ENCODE measurements at regions not wholly inside any gene's neighbourhood (a gene's known extent, or its start where the extent isn't known, plus 50 kb on each side); places are given as distances from the start of the nearest gene placed in this dataset.

GRCh38 chr17:79406316-79406715 is 204.5 kb downstream of the RBFOX3 start:
- Histone ChIP-seq H3K9ac (ENCODE audit: low read depth, low read length) (no peak overlapping the region), H3K4me1 (ENCODE audit: control insufficient read depth, insufficient read depth, low read length) (no peaks in the 10 kb centered on the region), H3K36me3 (ENCODE audit: insufficient read depth, low read length) (no peaks in the 10 kb centered on the region), H3K4me3 (ENCODE audit: low read length) (no peak overlapping the region), H3K27me3 (ENCODE audit: control insufficient read depth, insufficient read depth, low read length) (peaks cover 61% of the 10 kb centered on the region), H3K4me2 (ENCODE audit: low read length) (no peak overlapping the region), H3K9me3 (replicated peaks; ENCODE audit: low read length) (no peaks in the 10 kb centered on the region)

- H3K9me3 ChIP-seq (replicated peaks; ENCODE audit: low read length) = no peaks in the 10 kb centered on the region
- H3K27me3 ChIP-seq (ENCODE audit: control insufficient read depth, insufficient read depth, low read length) = peaks cover 63% of the 10 kb centered on the region
- H3K4me1 ChIP-seq (ENCODE audit: control insufficient read depth, insufficient read depth, low read length) = peaks cover 2% of the 10 kb centered on the region
- H3K9ac ChIP-seq (ENCODE audit: low read depth, low read length) = no peak overlapping the region
- H3K4me2 ChIP-seq (ENCODE audit: low read length) = no peak overlapping the region
- H3K4me3 ChIP-seq (ENCODE audit: low read length) = no peak overlapping the region
- no peaks in the 10 kb centered on the region for H3K36me3 ChIP-seq (ENCODE audit: insufficient read depth, low read length)
These were observed 205.0 kb downstream of the RBFOX3 start for GRCh38 chr17:79405823-79406222.

GRCh38 chr17:79404136-79404911 is 206.5 kb downstream of the RBFOX3 start:
- no peak overlapping the region for H3K9ac ChIP-seq (ENCODE audit: low read depth, low read length)
- peaks cover 67% of the 10 kb centered on the region for H3K27me3 ChIP-seq (ENCODE audit: control insufficient read depth, insufficient read depth, low read length)
- H3K36me3 ChIP-seq (ENCODE audit: insufficient read depth, low read length) = no peaks in the 10 kb centered on the region
- no peak overlapping the region for H3K4me3 ChIP-seq (ENCODE audit: low read length)
- H3K9me3 ChIP-seq (replicated peaks; ENCODE audit: low read length) = no peaks in the 10 kb centered on the region
- peaks cover 3% of the 10 kb centered on the region for H3K4me1 ChIP-seq (ENCODE audit: control insufficient read depth, insufficient read depth, low read length)
- no peak overlapping the region for H3K4me2 ChIP-seq (ENCODE audit: low read length)

GRCh38 chr17:79401704-79402674 is 208.9 kb downstream of the RBFOX3 start:
- no peak overlapping the region for H3K4me3 ChIP-seq (ENCODE audit: low read length)
- H3K9me3 ChIP-seq (replicated peaks; ENCODE audit: low read length) = no peaks in the 10 kb centered on the region
- no peak overlapping the region for H3K4me2 ChIP-seq (ENCODE audit: low read length)
- no peak overlapping the region for H3K9ac ChIP-seq (ENCODE audit: low read depth, low read length)
- H3K36me3 ChIP-seq (ENCODE audit: insufficient read depth, low read length) = no peaks in the 10 kb centered on the region
- H3K27me3 ChIP-seq (ENCODE audit: control insufficient read depth, insufficient read depth, low read length) = peaks cover 64% of the 10 kb centered on the region
- peaks cover 3% of the 10 kb centered on the region for H3K4me1 ChIP-seq (ENCODE audit: control insufficient read depth, insufficient read depth, low read length)

GRCh38 chr17:79400989-79401703 is 209.7 kb downstream of the RBFOX3 start:
- Histone ChIP-seq H3K9ac (ENCODE audit: low read depth, low read length) (no peak overlapping the region), H3K36me3 (ENCODE audit: insufficient read depth, low read length) (no peaks in the 10 kb centered on the region), H3K4me3 (ENCODE audit: low read length) (peak overlapping the region; percentile 40), H3K9me3 (replicated peaks; ENCODE audit: low read length) (no peaks in the 10 kb centered on the region), H3K4me2 (ENCODE audit: low read length) (peak overlapping the region; percentile 77), H3K27me3 (ENCODE audit: control insufficient read depth, insufficient read depth, low read length) (peaks cover 59% of the 10 kb centered on the region), H3K4me1 (ENCODE audit: control insufficient read depth, insufficient read depth, low read length) (peaks cover 3% of the 10 kb centered on the region)

- Histone ChIP-seq H3K36me3 (ENCODE audit: insufficient read depth, low read length) (no peaks in the 10 kb centered on the region), H3K4me3 (ENCODE audit: low read length) (no peak overlapping the region), H3K4me2 (ENCODE audit: low read length) (no peak overlapping the region), H3K9ac (ENCODE audit: low read depth, low read length) (no peak overlapping the region), H3K4me1 (ENCODE audit: control insufficient read depth, insufficient read depth, low read length) (peaks cover 3% of the 10 kb centered on the region), H3K27me3 (ENCODE audit: control insufficient read depth, insufficient read depth, low read length) (peaks cover 63% of the 10 kb centered on the region), H3K9me3 (replicated peaks; ENCODE audit: low read length) (no peaks in the 10 kb centered on the region)
These were observed 211.2 kb downstream of the RBFOX3 start for GRCh38 chr17:79399610-79400144.

GRCh38 chr17:79398441-79398840 is 212.4 kb downstream of the RBFOX3 start:
- H3K9me3 ChIP-seq (replicated peaks; ENCODE audit: low read length) = no peaks in the 10 kb centered on the region
- H3K4me3 ChIP-seq (ENCODE audit: low read length) = no peak overlapping the region
- H3K27me3 ChIP-seq (ENCODE audit: control insufficient read depth, insufficient read depth, low read length) = peaks cover 74% of the 10 kb centered on the region
- H3K36me3 ChIP-seq (ENCODE audit: insufficient read depth, low read length) = no peaks in the 10 kb centered on the region
- no peak overlapping the region for H3K9ac ChIP-seq (ENCODE audit: low read depth, low read length)
- H3K4me2 ChIP-seq (ENCODE audit: low read length) = no peak overlapping the region
- H3K4me1 ChIP-seq (ENCODE audit: control insufficient read depth, insufficient read depth, low read length) = peaks cover 3% of the 10 kb centered on the region

GRCh38 chr17:79396696-79397095 is 214.2 kb downstream of the RBFOX3 start:
- Histone ChIP-seq H3K36me3 (ENCODE audit: insufficient read depth, low read length) (no peaks in the 10 kb centered on the region), H3K27me3 (ENCODE audit: control insufficient read depth, insufficient read depth, low read length) (peaks cover 81% of the 10 kb centered on the region)

GRCh38 chr17:79395545-79395944 is 215.3 kb downstream of the RBFOX3 start:
- peaks cover 83% of the 10 kb centered on the region for H3K27me3 ChIP-seq (ENCODE audit: control insufficient read depth, insufficient read depth, low read length)

More at GRCh38 chr17:79396696-79397095, 214.2 kb downstream of the RBFOX3 start:
- Histone ChIP-seq H3K4me1 (ENCODE audit: control insufficient read depth, insufficient read depth, low read length) (peaks cover 3% of the 10 kb centered on the region), H3K4me2 (ENCODE audit: low read length) (no peak overlapping the region), H3K4me3 (ENCODE audit: low read length) (no peak overlapping the region), H3K9me3 (replicated peaks; ENCODE audit: low read length) (no peaks in the 10 kb centered on the region), H3K9ac (ENCODE audit: low read depth, low read length) (no peak overlapping the region)

DNA sequence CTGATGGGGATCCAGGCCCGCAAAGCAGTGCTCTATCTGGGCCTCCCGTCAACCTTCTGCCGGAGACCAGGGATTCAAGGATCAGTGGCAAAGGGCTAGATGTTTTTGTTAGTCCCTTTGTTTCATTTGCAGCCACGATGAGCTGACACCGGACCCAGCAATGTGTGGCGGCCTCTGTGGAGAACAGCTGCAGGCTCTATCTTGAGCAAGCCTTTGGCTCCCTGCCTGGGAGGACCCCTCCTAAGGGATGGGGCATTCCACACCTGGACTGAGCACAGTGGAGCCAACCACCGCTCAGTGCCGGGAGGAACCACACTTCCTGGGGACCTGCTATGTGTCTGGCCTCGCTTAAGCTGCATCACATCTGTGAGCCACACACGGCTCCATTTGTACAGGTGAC is 215.8 kb downstream of the RBFOX3 start:
- no peaks in the 10 kb centered on the region for H3K4me1 ChIP-seq (ENCODE audit: control insufficient read depth, insufficient read depth, low read length)
- no peak overlapping the region for H3K4me2 ChIP-seq (ENCODE audit: low read length)
- no peak overlapping the region for H3K4me3 ChIP-seq (ENCODE audit: low read length)
- no peak overlapping the region for H3K9ac ChIP-seq (ENCODE audit: low read depth, low read length)
- H3K27me3 ChIP-seq (ENCODE audit: control insufficient read depth, insufficient read depth, low read length) = peaks cover 80% of the 10 kb centered on the region
- no peaks in the 10 kb centered on the region for H3K9me3 ChIP-seq (replicated peaks; ENCODE audit: low read length)
- H3K36me3 ChIP-seq (ENCODE audit: insufficient read depth, low read length) = no peaks in the 10 kb centered on the region

More at GRCh38 chr17:79395545-79395944, 215.3 kb downstream of the RBFOX3 start:
- Histone ChIP-seq H3K36me3 (ENCODE audit: insufficient read depth, low read length) (no peaks in the 10 kb centered on the region), H3K9me3 (replicated peaks; ENCODE audit: low read length) (no peaks in the 10 kb centered on the region), H3K9ac (ENCODE audit: low read depth, low read length) (no peak overlapping the region), H3K4me1 (ENCODE audit: control insufficient read depth, insufficient read depth, low read length) (no peaks in the 10 kb centered on the region), H3K4me2 (ENCODE audit: low read length) (no peak overlapping the region), H3K4me3 (ENCODE audit: low read length) (no peak overlapping the region)
